Fibroblast of peridontal ligament (primary cell): ENCODE measurements at regions not wholly inside any gene's neighbourhood (a gene's known extent, or its start where the extent isn't known, plus 50 kb on each side); places are given as distances from the start of the nearest gene placed in this dataset.
A peak's percentile ranks its signal among the peaks of the same experiment; 100 is the strongest.
"Not testable (repeated sequence)": the region's sequence is repeated elsewhere in the genome, so short reads cannot be mapped to it uniquely, and the experiment has no call there.

Experiments
- DNase-seq: peaks from one replicate; pipeline ENCODE4 v3.0.0-alpha.2; 2010; ENCODE audit errors: extremely low read depth

- DNase-seq, result no peak
These were observed 281.1 kb downstream of the WDR11 start for GRCh38 chr10:121132273-121132672.

GRCh38 chr10:121133901-121134300 lies 282.7 kb downstream of the WDR11 start:
- DNase-seq, result no peak

GRCh38 chr10:121134711-121135110 lies 283.5 kb downstream of the WDR11 start:
- DNase-seq, result no peak

- no peak for DNase-seq
These were observed 284.4 kb downstream of the WDR11 start for GRCh38 chr10:121135512-121135911.

- no peak for DNase-seq
These were observed 286.4 kb downstream of the WDR11 start for GRCh38 chr10:121137533-121137932.

- no peak for DNase-seq
These were observed 287.1 kb downstream of the WDR11 start for GRCh38 chr10:121138112-121138860.

- DNase-seq, result no peak
These were observed 287.8 kb downstream of the WDR11 start for GRCh38 chr10:121138918-121139317.

- not testable (repeated sequence) for DNase-seq
These were observed 294.7 kb downstream of the WDR11 start for GRCh38 chr10:121145802-121146395.

GRCh38 chr10:121148921-121149320 lies 297.8 kb downstream of the WDR11 start:
- no peak for DNase-seq

GRCh38 chr10:121152033-121152432 lies 300.9 kb downstream of the WDR11 start:
- no peak for DNase-seq

GRCh38 chr10:121152935-121153334 lies 301.8 kb downstream of the WDR11 start:
- DNase-seq, result no peak

GRCh38 chr10:121154310-121154709 lies 303.1 kb downstream of the WDR11 start:
- DNase-seq, result no peak

- peak; percentile 4 for DNase-seq
These were observed 303.7 kb downstream of the WDR11 start for GRCh38 chr10:121154846-121155245.

- DNase-seq, result no peak
These were observed 304.7 kb downstream of the WDR11 start for GRCh38 chr10:121155742-121156474.

GRCh38 chr10:121157998-121158397 lies 306.8 kb downstream of the WDR11 start:
- peak; percentile 5 for DNase-seq

GRCh38 chr10:121158988-121159579 lies 307.9 kb downstream of the WDR11 start:
- DNase-seq, result no peak

- DNase-seq, result no peak
These were observed 308.5 kb downstream of the WDR11 start for GRCh38 chr10:121159670-121160069.

GRCh38 chr10:121165276-121165675 lies 314.1 kb downstream of the WDR11 start:
- DNase-seq, result peak; percentile 59

GRCh38 chr10:121167534-121168243 lies 316.5 kb downstream of the WDR11 start:
- DNase-seq, result no peak

GRCh38 chr10:121168545-121169216 lies 317.5 kb downstream of the WDR11 start:
- no peak for DNase-seq

GRCh38 chr10:121169406-121169805 lies 318.2 kb downstream of the WDR11 start:
- no peak for DNase-seq
